Epithelial cell of prostate (primary cell): ENCODE measurements at regions not wholly inside any gene's neighbourhood (a gene's known extent, or its start where the extent isn't known, plus 50 kb on each side); places are given as distances from the start of the nearest gene placed in this dataset.
"Not testable (repeated sequence)": the region's sequence is repeated elsewhere in the genome, so short reads cannot be mapped to it uniquely, and the experiment has no call there.

Source experiments
- DNase-seq: peaks from one replicate; pipeline ENCODE4 v3.0.0-alpha.2; 2011; ENCODE audit warnings: low read depth, low spot score
- H3K27ac ChIP-seq: fragments of 450-650 bp; 2 replicates; pipeline ENCODE4 v1.5.1; 2017; ENCODE audit warnings: mild to moderate bottlenecking

- no peak for DNase-seq
- H3K27ac ChIP-seq: no peak overlapping the region
Measured at GRCh38 chr2:83369601-83370418, 1089.3 kb downstream of the SUCLG1 start.

GRCh38 chr2:83368916-83369315 is 1090.2 kb downstream of the SUCLG1 start:
- no peak overlapping the region for H3K27ac ChIP-seq
- DNase-seq: no peak

GRCh38 chr2:83368461-83368860 is 1090.6 kb downstream of the SUCLG1 start:
- no peak for DNase-seq

GRCh38 chr2:83365476-83365875 is 1093.6 kb downstream of the SUCLG1 start:
- no peak for DNase-seq
- H3K27ac ChIP-seq: no peak overlapping the region

More at GRCh38 chr2:83368461-83368860, 1090.6 kb downstream of the SUCLG1 start:
- no peak overlapping the region for H3K27ac ChIP-seq

GRCh38 chr2:83364264-83364663 is 1094.8 kb downstream of the SUCLG1 start:
- no peak for DNase-seq
- H3K27ac ChIP-seq: no peak overlapping the region

- H3K27ac ChIP-seq, DNase-seq: not testable (repeated sequence)
Measured at GRCh38 chr2:83363138-83363537, 1095.9 kb downstream of the SUCLG1 start.

- no peak for DNase-seq
Measured at GRCh38 chr2:83359336-83359735, 1099.7 kb downstream of the SUCLG1 start.

GRCh38 chr2:83342860-83343329 is 1116.2 kb downstream of the SUCLG1 start:
- no peak for DNase-seq

More at GRCh38 chr2:83359336-83359735, 1099.7 kb downstream of the SUCLG1 start:
- H3K27ac ChIP-seq: no peak overlapping the region

GRCh38 chr2:83340424-83340823 is 1118.7 kb downstream of the SUCLG1 start:
- no peak overlapping the region for H3K27ac ChIP-seq
- DNase-seq: no peak

More at GRCh38 chr2:83342860-83343329, 1116.2 kb downstream of the SUCLG1 start:
- no peak overlapping the region for H3K27ac ChIP-seq

- not testable (repeated sequence) for DNase-seq, H3K27ac ChIP-seq
Measured at GRCh38 chr2:83339942-83340341, 1119.1 kb downstream of the SUCLG1 start.

GRCh38 chr2:83331810-83332209 is 1127.3 kb downstream of the SUCLG1 start:
- DNase-seq: no peak
- H3K27ac ChIP-seq: no peak overlapping the region

- no peak for DNase-seq
- H3K27ac ChIP-seq: no peak overlapping the region
Measured at GRCh38 chr2:83323038-83323437, 1136.0 kb downstream of the SUCLG1 start.

GRCh38 chr2:83320053-83320452 is 1139.0 kb downstream of the SUCLG1 start:
- no peak overlapping the region for H3K27ac ChIP-seq
- no peak for DNase-seq

- no peak overlapping the region for H3K27ac ChIP-seq
- DNase-seq: no peak
Measured at GRCh38 chr2:83305758-83306378, 1153.2 kb downstream of the SUCLG1 start.

- no peak for DNase-seq
- no peak overlapping the region for H3K27ac ChIP-seq
Measured at GRCh38 chr2:83291083-83291482, 1168.0 kb downstream of the SUCLG1 start.

- DNase-seq: no peak
- no peak overlapping the region for H3K27ac ChIP-seq
Measured at GRCh38 chr2:83282841-83283240, 1176.2 kb downstream of the SUCLG1 start.

GRCh38 chr2:83282043-83282795 is 1176.9 kb downstream of the SUCLG1 start:
- no peak for DNase-seq

GRCh38 chr2:83280391-83280790 is 1178.7 kb downstream of the SUCLG1 start:
- no peak overlapping the region for H3K27ac ChIP-seq
- DNase-seq: no peak

More at GRCh38 chr2:83282043-83282795, 1176.9 kb downstream of the SUCLG1 start:
- H3K27ac ChIP-seq: no peak overlapping the region

- no peak overlapping the region for H3K27ac ChIP-seq
- DNase-seq: no peak
Measured at GRCh38 chr2:83273322-83273721, 1185.8 kb downstream of the SUCLG1 start.

GRCh38 chr2:83261591-83262136 is 1197.4 kb downstream of the SUCLG1 start:
- no peak for DNase-seq
- no peak overlapping the region for H3K27ac ChIP-seq
